Transverse colon (tissue), 4 donors: ENCODE measurements at regions not wholly inside any gene's neighbourhood (a gene's known extent, or its start where the extent isn't known, plus 50 kb on each side); places are given as distances from the start of the nearest gene placed in this dataset.

Experiments used
- DNase-seq: peaks from one replicate; pipeline ENCODE4 v3.0.0-alpha.2; 2019
- H3K27ac ChIP-seq, 4 donors: fragments of 200-600 bp; sonication (generic); 2 replicates each; pipeline ENCODE4 v1.5.1; 2016 to 2018; ENCODE audit warnings: inconsistent platforms in 4 of 4
- H3K27me3 ChIP-seq: fragments of 200-600 bp; sonication (generic); 2 replicates; pipeline ENCODE4 v1.5.1; 2017; ENCODE audit warnings: inconsistent platforms
- H3K36me3 ChIP-seq, 4 donors: fragments of 200-600 bp; sonication (generic); 2 replicates each; pipeline ENCODE4 v1.5.1; 2017 to 2019; ENCODE audit warnings: inconsistent platforms in 4 of 4
- H3K4me1 ChIP-seq, 4 donors: fragments of 200-600 bp; sonication (generic); 2 replicates each; pipeline ENCODE4 v1.5.1; 2017 to 2020; ENCODE audit warnings: inconsistent platforms in 4 of 4
- H3K4me3 ChIP-seq, 4 donors: fragments of 200-600 bp; sonication (generic); 1 replicate in 1 of 4; 2 replicates in 3 of 4; pipeline versions ENCODE4 v1.5.1 to v1.6.1; 2017 to 2019; ENCODE audit warnings: inconsistent platforms in 4 of 4
- H3K9me3 ChIP-seq, 2 donors: fragments of 200-600 bp; sonication (generic); 2 replicates each; pipeline ENCODE4 v1.5.1; 2017 to 2019; ENCODE audit warnings: inconsistent platforms in 2 of 2
- EP300 ChIP-seq: sonication (generic); formaldehyde crosslinking; IDR thresholded peaks from one replicate; pipeline ENCODE4 v1.6.1; 2017; ENCODE audit warnings: antibody characterized with exemption, low read depth
- POLR2A ChIP-seq: fragments of 450-650 bp; IDR thresholded peaks from one replicate; pipeline ENCODE4 v1.6.1; 2016; ENCODE audit warnings: antibody characterized with exemption, mild to moderate bottlenecking, moderate library complexity
- POLR2AphosphoS5 ChIP-seq, 3 donors: sonication (generic); formaldehyde crosslinking; IDR thresholded peaks; one replicate each; pipeline ENCODE4 v1.6.1; 2016; ENCODE audit warnings: antibody characterized with exemption in 3 of 3
- WGBS, 2 donors: methylation state at CpG; one replicate each; pipeline ENCODE4 v1.1.5; 2018; ENCODE audit warnings: low coverage in 1 of 2; 5-methylcytosine and 5-hydroxymethylcytosine counted together
- in situ Hi-C, 4 donors: fragments of 200-750 bp; cut with MboI; loops; one replicate each; pipeline versions ENCODE4 v1.15.0 to v1.15.1; 2017; ENCODE audit warnings: low sequenced_read_pairs in 3 of 4, low pct_ligation_motif_present in 1 of 4, low pct_unique_long_range_greater_than_20kb in 1 of 4
- intact Hi-C: fragments of 100-400 bp; cut with DNase I; formaldehyde crosslinking; loops from one replicate; pipeline ENCODE4 v1.15.1; 2023; ENCODE audit warnings: low total_unique reads
- TF ChIP-seq, protein P1 (sequence below), 5 experiments: fragments of 200-600 bp in 3 of 5; fragments of 450-650 bp in 2 of 5; sonication (generic) in 3 of 5; IDR thresholded peaks; 1 replicate in 2 of 5; 2 replicates in 3 of 5; pipeline ENCODE4 v1.5.1; 2016 to 2017; ENCODE audit warnings: antibody characterized with exemption in 5 of 5, inconsistent platforms in 3 of 5, mild to moderate bottlenecking in 2 of 5, moderate library complexity in 1 of 5

DNA sequence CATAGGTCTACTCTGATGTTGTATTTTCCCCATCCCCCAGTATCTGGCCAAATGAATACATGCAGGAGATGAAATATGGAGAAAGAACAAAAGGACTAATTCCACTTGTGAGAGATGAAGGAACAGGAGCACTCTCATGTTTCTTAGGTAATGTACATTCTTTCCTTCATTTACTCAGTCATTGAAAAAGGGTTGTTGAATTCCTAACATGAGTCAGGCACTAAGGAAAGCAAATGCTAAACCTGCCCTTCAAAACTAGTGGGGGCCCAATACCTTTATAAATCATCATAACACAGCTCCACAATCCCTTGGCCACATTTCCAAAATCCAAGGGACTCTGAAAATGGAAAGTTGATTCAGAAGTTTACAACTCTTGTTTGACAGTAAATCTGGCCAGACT, 94.3 kb downstream of the DIRAS3 start:
- in situ Hi-C loops: no loop called here
- Histone ChIP-seq H3K9me3 (no peaks in the 10 kb centered on the region), H3K36me3 (no peaks in the 10 kb centered on the region), H3K4me1 (no peaks in the 10 kb centered on the region), H3K4me3 (no peak overlapping the region), H3K27ac (no peak overlapping the region), H3K27me3 (no peaks in the 10 kb centered on the region)
- no peak for DNase-seq
- TF ChIP-seq, protein P1, sequence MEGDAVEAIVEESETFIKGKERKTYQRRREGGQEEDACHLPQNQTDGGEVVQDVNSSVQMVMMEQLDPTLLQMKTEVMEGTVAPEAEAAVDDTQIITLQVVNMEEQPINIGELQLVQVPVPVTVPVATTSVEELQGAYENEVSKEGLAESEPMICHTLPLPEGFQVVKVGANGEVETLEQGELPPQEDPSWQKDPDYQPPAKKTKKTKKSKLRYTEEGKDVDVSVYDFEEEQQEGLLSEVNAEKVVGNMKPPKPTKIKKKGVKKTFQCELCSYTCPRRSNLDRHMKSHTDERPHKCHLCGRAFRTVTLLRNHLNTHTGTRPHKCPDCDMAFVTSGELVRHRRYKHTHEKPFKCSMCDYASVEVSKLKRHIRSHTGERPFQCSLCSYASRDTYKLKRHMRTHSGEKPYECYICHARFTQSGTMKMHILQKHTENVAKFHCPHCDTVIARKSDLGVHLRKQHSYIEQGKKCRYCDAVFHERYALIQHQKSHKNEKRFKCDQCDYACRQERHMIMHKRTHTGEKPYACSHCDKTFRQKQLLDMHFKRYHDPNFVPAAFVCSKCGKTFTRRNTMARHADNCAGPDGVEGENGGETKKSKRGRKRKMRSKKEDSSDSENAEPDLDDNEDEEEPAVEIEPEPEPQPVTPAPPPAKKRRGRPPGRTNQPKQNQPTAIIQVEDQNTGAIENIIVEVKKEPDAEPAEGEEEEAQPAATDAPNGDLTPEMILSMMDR (IDR thresholded peaks at IDR 0.05): no peak
- TF ChIP-seq POLR2A (no peak), POLR2AphosphoS5 (IDR thresholded peaks at IDR 0.05) (no peak), EP300 (no peak)
- intact Hi-C loops: no loop called here

DNA sequence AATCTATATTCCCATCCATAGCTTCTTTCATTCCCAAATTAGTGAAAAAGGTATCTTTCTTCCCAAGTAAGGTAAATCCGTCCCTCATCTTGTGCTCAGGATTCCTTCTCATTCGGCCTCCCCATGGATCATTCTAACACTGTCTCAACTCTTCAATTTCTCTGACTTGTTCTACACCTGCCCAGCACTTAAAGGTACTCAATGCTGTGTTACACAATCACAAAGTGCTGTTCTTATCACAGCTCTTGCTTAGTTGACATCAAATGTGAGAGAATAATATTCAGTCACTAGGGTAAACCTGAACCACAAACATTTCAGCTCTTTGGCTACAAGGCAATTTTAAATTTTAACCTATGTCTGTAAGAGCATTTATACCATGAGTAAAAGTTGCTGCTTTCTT, 94.8 kb downstream of the DIRAS3 start:
- intact Hi-C loops: no loop called here
- in situ Hi-C loops: no loop called here

DNA sequence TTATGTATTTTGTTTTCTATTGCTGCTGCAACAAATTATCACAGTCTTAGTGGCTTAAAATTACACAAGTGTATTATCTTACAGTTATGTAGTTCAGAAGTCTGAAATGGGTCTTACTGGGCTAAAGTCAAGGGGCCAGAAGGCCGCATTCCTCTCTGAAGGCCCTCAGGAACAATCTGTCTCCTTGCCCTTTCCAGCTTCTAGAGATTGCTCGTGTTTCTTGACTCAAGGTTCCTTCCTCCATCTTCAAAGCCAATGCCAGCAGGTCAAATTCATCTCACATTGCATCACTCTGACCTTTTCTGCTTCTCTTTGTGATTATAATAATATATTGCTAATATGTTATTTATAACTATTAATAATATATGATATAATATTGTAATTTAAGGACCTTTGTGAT, 97.1 kb downstream of the DIRAS3 start:
- Histone ChIP-seq H3K36me3 (no peaks in the 10 kb centered on the region), H3K4me3 (no peak overlapping the region), H3K9me3 (no peaks in the 10 kb centered on the region), H3K27ac (no peak overlapping the region), H3K27me3 (no peaks in the 10 kb centered on the region), H3K4me1 (no peaks in the 10 kb centered on the region)
- intact Hi-C loops (no loop called here), in situ Hi-C loops (no loop called here)
- DNase-seq: no peak
- WGBS, 2 donors: 82 to 92% methylated on average over 2 of the region's 2 CpGs
- TF ChIP-seq POLR2AphosphoS5 (IDR thresholded peaks at IDR 0.05): no peak
- TF ChIP-seq, protein P1 (IDR thresholded peaks at IDR 0.05): no peak
- TF ChIP-seq EP300: no peak
- no peak for TF ChIP-seq POLR2A

More for the DNA sequence above, 94.8 kb downstream of the DIRAS3 start:
- H3K4me3 ChIP-seq: no peak overlapping the region
- H3K27ac ChIP-seq: no peak overlapping the region
- H3K4me1 ChIP-seq: no peaks in the 10 kb centered on the region
- no peak for DNase-seq
- WGBS, 2 donors: 69 to 85% methylated on average over 2 of the region's 2 CpGs
- no peaks in the 10 kb centered on the region for H3K36me3 ChIP-seq
- TF ChIP-seq, protein P1 (IDR thresholded peaks at IDR 0.05): no peak
- TF ChIP-seq POLR2A (no peak), POLR2AphosphoS5 (IDR thresholded peaks at IDR 0.05) (no peak), EP300 (no peak)
- H3K27me3 ChIP-seq: no peaks in the 10 kb centered on the region
- H3K9me3 ChIP-seq: no peaks in the 10 kb centered on the region

DNA sequence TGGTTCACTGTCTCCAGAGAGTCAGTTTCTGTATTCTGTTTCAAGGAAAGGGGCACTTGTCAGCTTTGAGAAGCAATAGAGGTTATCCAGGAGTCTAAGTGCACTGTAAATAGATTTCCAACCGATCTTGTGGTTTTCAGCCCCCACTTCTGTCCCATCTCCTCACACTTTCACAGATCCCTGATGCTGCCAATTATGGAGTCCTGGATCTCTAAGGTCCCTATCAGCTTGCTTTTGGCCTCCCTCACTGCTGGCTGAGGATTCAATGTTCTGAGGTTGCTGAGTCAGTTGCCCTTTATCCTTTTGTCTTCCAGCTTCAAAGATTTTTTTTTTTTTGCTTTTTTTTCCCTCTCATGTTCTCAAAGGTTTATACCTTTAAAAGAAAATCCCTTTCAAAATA, 98.4 kb downstream of the DIRAS3 start:
- intact Hi-C loops: no loop called here
- Histone ChIP-seq H3K27me3 (no peaks in the 10 kb centered on the region), H3K9me3 (no peaks in the 10 kb centered on the region), H3K27ac (no peak overlapping the region), H3K4me3 (no peak overlapping the region), H3K36me3 (no peaks in the 10 kb centered on the region), H3K4me1 (no peaks in the 10 kb centered on the region)
- DNase-seq: no peak
- WGBS, 2 donors: 86 to 100% methylated on average over 1 of the region's 1 CpG
- in situ Hi-C loops: no loop called here
- no peak for TF ChIP-seq EP300
- no peak for TF ChIP-seq POLR2A
- TF ChIP-seq, protein P1 (IDR thresholded peaks at IDR 0.05): no peak
- no peak for TF ChIP-seq POLR2AphosphoS5 (IDR thresholded peaks at IDR 0.05)
